GM21367 (cell line): ENCODE measurements at regions not wholly inside any gene's neighbourhood (a gene's known extent, or its start where the extent isn't known, plus 50 kb on each side); places are given as distances from the start of the nearest gene placed in this dataset.

Experiments used
- ATAC-seq: cut with Tn5 transposase; IDR thresholded peaks from one replicate; pipeline ENCODE4 v1.9.1; 2021; ENCODE audit not compliant: unreplicated experiment

DNA sequence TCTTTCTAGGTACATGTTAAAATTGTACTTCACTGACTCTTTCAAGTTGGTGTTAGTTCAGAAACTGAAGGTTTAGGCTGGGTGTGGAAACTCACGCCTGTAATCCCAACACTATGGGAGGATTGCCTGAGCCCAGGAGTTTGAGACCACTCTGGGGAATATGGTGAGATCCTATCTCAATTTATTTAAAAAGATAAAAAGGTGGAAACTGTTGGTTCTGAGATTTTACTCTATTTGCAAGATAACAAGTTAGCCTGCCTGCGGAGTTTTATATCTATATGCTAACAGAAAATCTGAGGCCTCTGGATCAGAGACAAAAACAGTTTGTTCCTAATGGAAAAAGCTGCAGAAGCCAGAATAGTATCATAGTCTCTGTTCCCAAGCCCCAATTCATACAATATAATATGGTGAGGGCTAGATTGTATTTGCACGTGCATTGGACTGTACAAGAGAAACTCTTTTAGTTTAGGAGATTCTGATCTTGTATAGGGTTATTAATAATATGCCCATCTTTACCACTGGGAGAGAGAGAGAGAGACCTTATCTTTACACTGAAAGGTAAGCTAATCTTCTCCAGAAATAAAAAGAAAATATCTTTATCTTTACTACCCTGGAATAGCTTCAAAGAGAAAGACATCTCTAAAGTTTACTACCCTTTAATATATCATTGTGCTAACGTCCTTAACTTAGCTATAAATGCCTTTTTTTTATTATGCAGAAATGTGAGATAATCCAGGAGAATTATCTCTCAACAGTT, 1267.6 kb downstream of the OTOL1 start:
- no peak for ATAC-seq

DNA sequence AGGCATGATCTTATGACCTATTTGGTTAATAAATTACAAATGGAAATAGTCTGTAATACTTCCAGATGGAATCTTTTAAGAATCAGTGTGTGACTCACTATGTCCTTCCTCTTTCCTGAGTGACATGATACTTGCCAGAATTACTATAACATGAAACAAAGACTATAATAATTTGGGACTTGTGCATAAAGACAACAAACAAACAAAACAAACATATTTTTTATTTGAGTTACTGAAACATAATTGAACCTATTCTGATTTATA, 1268.1 kb downstream of the OTOL1 start:
- ATAC-seq, result no peak

GRCh38 chr3:162765524-162765923, 1268.9 kb downstream of the OTOL1 start:
- ATAC-seq, result no peak

- ATAC-seq, result no peak
Measured at GRCh38 chr3:162769564-162769963, 1273.0 kb downstream of the OTOL1 start.

GRCh38 chr3:162770551-162770950, 1273.9 kb downstream of the OTOL1 start:
- no peak for ATAC-seq

- no peak for ATAC-seq
Measured at GRCh38 chr3:162774613-162775100, 1278.0 kb downstream of the OTOL1 start.

- no peak for ATAC-seq
Measured at GRCh38 chr3:162776148-162776547, 1279.5 kb downstream of the OTOL1 start.

DNA sequence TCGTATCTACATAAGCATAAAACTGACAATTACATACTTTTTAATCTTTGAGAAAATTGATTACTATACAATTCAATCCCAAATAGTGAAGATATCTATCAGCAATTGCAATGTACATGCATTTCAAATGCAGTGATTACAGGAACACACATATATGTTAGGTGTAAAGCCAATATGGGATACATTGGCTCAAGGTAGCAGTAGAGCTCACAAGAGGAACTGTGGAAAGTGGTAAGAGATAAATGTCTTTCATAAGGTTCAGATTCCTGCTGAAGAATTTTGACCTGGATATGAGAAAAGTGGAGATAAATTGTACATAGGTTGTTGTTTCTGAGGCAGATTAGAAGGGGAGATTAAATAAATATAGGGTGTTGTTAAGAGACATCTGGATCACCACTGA, 1280.5 kb downstream of the OTOL1 start:
- ATAC-seq, result no peak

- ATAC-seq, result no peak
Measured at GRCh38 chr3:162780313-162780712, 1283.7 kb downstream of the OTOL1 start.

- ATAC-seq, result no peak
Measured at GRCh38 chr3:162799910-162800309, 1303.3 kb downstream of the OTOL1 start.

DNA sequence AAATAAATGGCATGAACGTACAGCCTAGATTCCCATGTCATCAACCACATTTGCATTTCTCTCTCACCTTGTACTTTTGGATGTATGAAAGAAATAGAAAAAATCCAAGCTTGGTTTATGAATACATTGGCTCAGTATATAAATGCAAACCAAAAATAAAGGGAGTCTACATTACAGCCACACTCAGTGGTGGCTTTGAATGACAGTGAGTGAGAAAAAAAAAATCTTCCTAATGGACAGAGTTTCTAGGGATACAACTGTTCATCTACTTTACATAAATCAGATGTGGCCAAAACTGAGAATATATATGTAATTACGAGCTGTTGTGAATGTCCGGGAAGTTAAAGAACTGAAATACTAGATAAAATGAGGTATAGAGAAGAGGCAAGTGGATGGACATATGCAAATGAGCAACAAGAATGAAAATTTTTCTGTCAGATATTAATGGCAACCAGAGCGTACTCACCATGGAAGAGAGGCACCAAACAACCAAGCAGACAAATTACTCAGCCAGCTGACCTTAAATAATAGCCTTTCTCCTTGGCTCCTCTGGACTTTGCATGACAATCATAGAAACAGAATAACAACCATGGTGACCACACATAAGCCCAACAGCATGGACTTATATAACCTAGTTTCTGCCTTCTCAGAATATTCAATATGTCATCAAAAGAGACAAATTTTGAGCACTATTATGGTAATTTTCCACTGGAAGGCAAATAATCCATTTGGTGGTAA, 1305.8 kb downstream of the OTOL1 start:
- ATAC-seq, result no peak

- no peak for ATAC-seq
Measured at GRCh38 chr3:162810776-162811175, 1314.2 kb downstream of the OTOL1 start.

- no peak for ATAC-seq
Measured at GRCh38 chr3:162842549-162843216, 1346.1 kb downstream of the OTOL1 start.

GRCh38 chr3:162845918-162846317, 1349.3 kb downstream of the OTOL1 start:
- ATAC-seq, result no peak

DNA sequence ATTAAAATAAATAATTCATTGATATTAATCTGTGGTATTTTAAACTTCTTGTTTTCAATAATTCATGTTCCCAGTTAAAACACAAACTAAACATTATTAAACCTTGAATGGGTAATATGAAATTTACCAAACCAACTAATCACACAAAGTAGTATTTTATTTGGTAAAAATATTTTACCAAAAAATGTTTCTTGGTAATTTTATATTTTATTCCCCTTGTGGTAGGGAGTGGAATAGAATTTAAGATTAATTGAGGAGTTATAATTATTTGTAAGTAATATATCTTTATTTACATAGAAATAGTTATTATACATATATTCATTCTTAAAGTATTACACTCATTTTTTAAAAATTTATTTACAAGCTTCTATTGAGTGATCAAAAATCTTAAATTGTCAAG, 1350.9 kb downstream of the OTOL1 start:
- ATAC-seq, result no peak

- ATAC-seq, result no peak
Measured at GRCh38 chr3:162863579-162863978, 1367.0 kb downstream of the OTOL1 start.

DNA sequence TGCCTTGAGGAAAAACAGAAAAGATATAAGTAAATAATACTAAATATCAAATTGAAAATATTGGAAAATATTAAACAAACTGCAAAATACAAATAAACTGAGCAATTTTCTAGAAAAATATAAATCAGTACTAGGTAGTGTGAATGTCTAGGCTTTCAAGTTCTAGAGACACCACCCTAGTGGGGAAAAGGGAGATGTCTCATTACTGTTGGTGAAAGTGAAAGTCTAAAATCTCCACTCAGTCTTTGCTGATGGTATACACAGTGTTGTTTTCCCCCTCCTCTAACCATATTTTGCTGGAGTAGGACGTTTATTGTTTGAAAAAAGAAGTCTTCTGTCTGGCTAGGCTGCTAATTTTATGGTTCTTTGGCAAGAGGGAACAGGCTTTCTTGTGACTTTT, 1368.9 kb downstream of the OTOL1 start:
- no peak for ATAC-seq

DNA sequence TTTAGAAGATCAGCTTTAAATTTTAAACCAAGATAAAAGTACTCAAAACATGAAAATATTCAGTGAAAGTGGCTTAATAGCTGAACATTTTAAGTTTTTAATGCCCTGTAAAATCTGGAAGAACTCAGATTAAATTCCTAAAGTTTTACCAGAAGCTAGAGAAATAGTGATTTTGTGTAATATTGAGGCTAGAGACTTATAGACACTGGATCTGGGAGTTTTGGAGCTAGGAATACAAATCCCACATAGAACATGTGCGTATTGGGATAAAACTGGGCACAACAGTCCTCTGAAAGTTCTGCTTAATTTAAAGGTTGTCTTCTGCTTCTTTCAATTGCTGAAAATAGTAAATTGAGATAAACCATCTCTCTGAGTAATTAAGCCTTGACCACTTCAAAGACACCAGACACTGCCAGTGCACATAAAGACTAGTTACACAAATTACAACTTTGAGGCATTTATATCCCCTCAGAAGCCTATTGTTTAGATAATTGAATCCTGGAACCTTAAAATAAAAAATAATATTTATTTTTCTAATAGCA, 1382.5 kb downstream of the OTOL1 start:
- ATAC-seq, result no peak

DNA sequence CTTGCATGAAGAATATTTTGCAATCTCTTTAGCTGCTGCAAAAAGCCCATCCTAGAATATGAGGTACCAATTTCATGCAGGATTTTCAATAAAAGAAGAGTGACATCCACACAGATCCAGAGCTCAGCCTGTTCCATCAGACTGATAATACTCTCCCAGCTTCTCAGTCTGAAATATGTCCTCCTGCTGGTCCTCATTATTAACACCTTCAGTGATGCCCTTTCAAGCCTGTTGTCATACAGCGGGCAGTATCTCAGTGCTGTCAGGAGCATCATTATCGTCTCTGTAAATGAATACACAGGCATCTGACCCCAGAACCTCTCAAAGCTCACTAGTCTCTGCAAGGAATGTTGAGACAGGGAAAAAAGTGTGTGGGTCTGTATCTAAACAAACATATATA, 1387.8 kb downstream of the OTOL1 start:
- no peak for ATAC-seq

DNA sequence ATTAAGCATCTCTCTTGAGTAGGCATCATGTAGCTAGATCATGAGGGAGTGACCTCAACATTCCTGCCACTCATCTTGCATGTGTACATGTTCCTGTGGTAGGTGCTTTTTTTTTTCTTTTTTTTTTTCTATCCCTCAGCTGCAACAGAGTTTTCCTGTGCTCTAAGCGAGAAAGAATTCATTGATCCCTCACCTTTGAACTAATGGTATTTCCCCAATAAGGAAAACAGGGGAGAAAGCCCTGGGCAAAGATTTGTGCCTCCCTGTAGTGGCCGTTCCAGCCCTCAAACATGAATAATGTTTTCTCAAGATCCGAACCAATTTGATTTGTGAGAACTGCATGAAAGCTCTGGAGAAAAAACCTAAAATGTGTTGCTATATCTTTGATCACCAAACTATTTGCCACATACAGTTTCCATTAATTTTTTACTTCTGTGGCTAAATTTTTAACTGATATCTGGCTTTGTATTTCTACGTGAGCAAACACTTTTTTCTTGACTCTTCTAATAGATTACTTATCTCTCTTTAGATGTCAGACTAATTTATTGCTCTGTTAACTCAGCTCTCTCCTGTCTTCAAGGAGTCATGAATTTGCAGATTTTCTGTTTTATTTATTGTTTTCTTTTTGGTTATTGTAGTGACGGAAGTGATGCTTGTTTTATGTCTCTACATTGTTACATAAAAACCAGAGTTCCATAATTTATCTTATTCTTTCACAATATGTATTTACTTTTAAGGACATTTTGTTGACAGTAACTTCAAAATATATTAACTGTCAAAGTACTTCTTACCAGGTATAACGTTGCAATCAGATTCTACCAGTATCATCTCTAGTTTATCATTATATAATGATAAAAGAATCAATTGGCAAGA, 1396.5 kb downstream of the OTOL1 start:
- no peak for ATAC-seq

DNA sequence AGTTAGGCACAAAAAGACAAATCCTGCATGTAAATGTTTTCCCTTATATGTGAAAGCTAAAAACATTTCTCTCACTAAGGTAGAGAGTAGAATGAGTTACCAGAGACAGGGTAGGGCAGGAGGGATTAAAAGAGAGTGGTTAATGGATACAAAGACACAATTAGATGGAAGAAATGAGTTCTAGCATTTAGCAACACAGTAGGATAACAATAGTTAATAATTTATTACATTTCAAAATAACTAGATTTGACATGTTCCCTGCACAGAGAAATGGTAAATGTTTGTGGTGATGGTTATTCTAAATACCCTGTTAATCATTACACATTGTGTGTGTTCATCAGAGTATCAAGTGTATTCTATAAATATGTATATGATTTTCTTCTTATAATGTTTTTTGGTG, 1400.7 kb downstream of the OTOL1 start:
- no peak for ATAC-seq
